Subcutaneous abdominal adipose tissue (tissue), 5 donors: ENCODE measurements at regions not wholly inside any gene's neighbourhood (a gene's known extent, or its start where the extent isn't known, plus 50 kb on each side); places are given as distances from the start of the nearest gene placed in this dataset.

Experiments used
- H3K27ac ChIP-seq: one replicate; pipeline ENCODE4 v1.7.0; 2013; ENCODE audit warnings: low read depth, mild to moderate bottlenecking, inconsistent platforms, low read length, moderate library complexity
- H3K27me3 ChIP-seq, 5 donors: one replicate each; pipeline ENCODE4 v1.7.0; 2013; ENCODE audit warnings: low read length in 5 of 5, inconsistent platforms in 1 of 5; ENCODE audit not compliant: control insufficient read depth in 5 of 5, insufficient read depth in 4 of 5
- H3K36me3 ChIP-seq, 5 donors: one replicate each; pipeline ENCODE4 v1.7.0; 2013; ENCODE audit warnings: low read length in 5 of 5; ENCODE audit not compliant: control insufficient read depth in 5 of 5, insufficient read depth in 5 of 5
- H3K4me1 ChIP-seq, 5 donors: one replicate each; pipeline ENCODE4 v1.7.0; 2013; ENCODE audit warnings: low read length in 5 of 5, mild to moderate bottlenecking in 3 of 5, moderate library complexity in 1 of 5; ENCODE audit not compliant: control insufficient read depth in 5 of 5, insufficient read depth in 5 of 5
- H3K4me3 ChIP-seq, 5 donors: one replicate each; pipeline ENCODE4 v1.7.0; 2013; ENCODE audit warnings: low read length in 5 of 5, low read depth in 1 of 5
- H3K9ac ChIP-seq, 5 donors: one replicate each; pipeline ENCODE4 v1.7.0; 2013; ENCODE audit warnings: low read length in 5 of 5, mild to moderate bottlenecking in 4 of 5, moderate library complexity in 3 of 5
- H3K9me3 ChIP-seq, 5 donors: one replicate each; pipeline ENCODE4 v1.7.0; 2013; ENCODE audit warnings: low read length in 5 of 5; ENCODE audit not compliant: control insufficient read depth in 5 of 5
- donor health status: healthy.
- donor health status: healthy.
- donor health status: healthy.
- donor health status: healthy.
- donor health status: healthy.

GRCh38 chr14:101058571-101058970 lies 155.0 kb upstream of the RTL1 start:
- Histone ChIP-seq H3K36me3 (peaks cover 0 to 18% (median 0%) of the 10 kb centered on the region in 5 donors), H3K27me3 (peaks cover 0 to 6% (median 5%) of the 10 kb centered on the region in 5 donors), H3K9me3 (peaks cover 0 to 3% (median 0%) of the 10 kb centered on the region in 5 donors), H3K4me3 (no peak overlapping the region), H3K9ac (no peak overlapping the region), H3K27ac (no peak overlapping the region), H3K4me1 (no peaks in the 10 kb centered on the region)

GRCh38 chr14:101060171-101060601 lies 156.7 kb upstream of the RTL1 start:
- Histone ChIP-seq H3K4me3 (no peak overlapping the region), H3K27ac (no peak overlapping the region), H3K9ac (no peak overlapping the region), H3K4me1 (no peaks in the 10 kb centered on the region), H3K9me3 (peaks cover 0 to 3% (median 0%) of the 10 kb centered on the region in 5 donors), H3K36me3 (peaks cover 0 to 15% (median 0%) of the 10 kb centered on the region in 5 donors), H3K27me3 (peaks cover 0 to 6% (median 5%) of the 10 kb centered on the region in 5 donors)

DNA sequence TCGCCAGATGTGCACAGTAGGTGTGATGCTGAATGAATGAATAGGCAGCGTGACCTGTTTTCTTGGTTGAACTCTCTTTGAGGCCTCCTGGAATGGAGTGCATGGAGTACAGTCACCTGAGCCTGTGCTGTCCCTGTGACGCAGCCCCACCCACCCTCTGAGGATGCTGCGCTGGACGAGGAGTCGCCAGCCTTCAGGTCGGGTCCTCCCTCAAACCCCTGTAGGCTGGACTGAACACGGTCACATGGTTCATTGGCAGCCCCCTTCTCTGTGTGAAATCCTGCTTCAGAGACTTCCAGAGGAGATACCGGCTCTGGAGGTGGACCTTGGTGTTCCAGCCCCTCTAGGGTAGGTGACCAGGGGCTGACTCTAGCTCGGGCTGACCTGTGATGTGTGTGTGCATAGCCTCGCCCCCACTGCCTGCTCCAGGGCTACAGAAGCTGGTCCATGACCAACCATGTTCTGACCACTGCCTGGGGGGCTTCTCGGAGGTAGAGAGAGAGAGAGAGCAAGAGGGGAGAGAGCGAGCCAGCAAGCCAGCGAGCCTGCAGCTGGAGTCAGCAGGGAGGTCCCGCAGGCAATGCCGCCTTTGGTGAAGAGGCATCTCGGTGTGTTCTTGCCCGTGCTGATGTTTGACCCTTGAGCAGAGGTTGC lies 158.0 kb upstream of the RTL1 start:
- peaks cover 0 to 3% (median 0%) of the 10 kb centered on the region in 5 donors for H3K9me3 ChIP-seq
- peaks cover 0 to 8% (median 0%) of the 10 kb centered on the region in 5 donors for H3K36me3 ChIP-seq
- H3K4me3 ChIP-seq = no peak overlapping the region
- no peaks in the 10 kb centered on the region for H3K4me1 ChIP-seq
- no peak overlapping the region for H3K9ac ChIP-seq
- no peak overlapping the region for H3K27ac ChIP-seq
- H3K27me3 ChIP-seq = peaks cover 0 to 6% (median 5%) of the 10 kb centered on the region in 5 donors

DNA sequence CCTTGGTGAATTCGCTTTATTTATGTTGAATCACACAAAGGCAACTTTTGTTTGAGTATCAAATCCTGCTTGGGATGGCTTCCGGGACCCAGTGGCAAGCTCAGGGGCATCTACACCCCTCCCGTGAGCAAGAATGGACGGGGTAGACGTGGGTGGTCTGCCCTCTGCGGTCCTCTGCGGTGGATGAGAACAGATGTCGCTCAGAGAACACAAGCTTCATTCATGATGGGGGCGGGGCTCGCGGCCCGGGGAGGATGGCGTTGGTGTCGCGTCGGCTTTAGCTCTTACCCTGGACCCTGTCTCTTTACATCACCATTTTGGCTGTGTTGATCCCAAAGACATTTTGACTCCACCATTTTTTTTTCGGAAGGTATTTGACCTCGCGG lies 158.5 kb upstream of the RTL1 start:
- Histone ChIP-seq H3K27me3 (peaks cover 0 to 6% (median 5%) of the 10 kb centered on the region in 5 donors), H3K4me3 (no peak overlapping the region), H3K9ac (no peak overlapping the region), H3K36me3 (peaks cover 0 to 8% (median 0%) of the 10 kb centered on the region in 5 donors), H3K9me3 (peaks cover 0 to 3% (median 0%) of the 10 kb centered on the region in 5 donors), H3K27ac (no peak overlapping the region), H3K4me1 (no peaks in the 10 kb centered on the region)

DNA sequence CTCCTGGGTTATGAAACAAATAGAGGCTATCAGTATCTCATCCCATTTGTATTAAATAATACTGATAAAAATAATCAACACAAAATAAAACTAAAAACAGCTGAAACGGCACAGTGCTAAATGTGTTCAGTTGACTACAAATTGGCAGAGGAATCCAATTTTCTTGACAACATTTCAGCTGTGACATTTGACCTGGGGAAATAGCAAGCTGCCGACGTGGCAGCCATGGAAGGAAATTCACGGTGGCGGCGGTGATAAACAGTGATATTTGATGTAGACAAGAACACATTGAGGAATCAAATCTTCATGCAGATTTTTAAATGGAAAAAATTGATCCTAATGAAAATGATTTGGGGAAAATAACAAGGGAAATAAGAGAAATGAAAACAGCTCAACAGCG lies 159.1 kb upstream of the RTL1 start:
- Histone ChIP-seq H3K27me3 (peaks cover 0 to 6% (median 5%) of the 10 kb centered on the region in 5 donors), H3K4me3 (no peak overlapping the region), H3K9ac (no peak overlapping the region), H3K27ac (no peak overlapping the region), H3K36me3 (peaks cover 0 to 8% (median 0%) of the 10 kb centered on the region in 5 donors), H3K9me3 (no peaks in the 10 kb centered on the region), H3K4me1 (no peaks in the 10 kb centered on the region)

GRCh38 chr14:101063121-101063520 lies 159.6 kb upstream of the RTL1 start:
- H3K27me3 ChIP-seq = peaks cover 0 to 6% (median 5%) of the 10 kb centered on the region in 5 donors

GRCh38 chr14:101064121-101064661 lies 160.7 kb upstream of the RTL1 start:
- H3K4me1 ChIP-seq = no peaks in the 10 kb centered on the region
- no peak overlapping the region for H3K27ac ChIP-seq
- no peaks in the 10 kb centered on the region for H3K9me3 ChIP-seq
- H3K27me3 ChIP-seq = peaks cover 5 to 6% (median 5%) of the 10 kb centered on the region in 5 donors
- H3K36me3 ChIP-seq = peaks cover 0 to 8% (median 0%) of the 10 kb centered on the region in 5 donors
- no peak overlapping the region for H3K9ac ChIP-seq
- no peak overlapping the region for H3K4me3 ChIP-seq

More at GRCh38 chr14:101063121-101063520, 159.6 kb upstream of the RTL1 start:
- H3K36me3 ChIP-seq = peaks cover 0 to 8% (median 0%) of the 10 kb centered on the region in 5 donors
- no peak overlapping the region for H3K4me3 ChIP-seq
- H3K9ac ChIP-seq = no peak overlapping the region
- H3K4me1 ChIP-seq = no peaks in the 10 kb centered on the region
- H3K9me3 ChIP-seq = no peaks in the 10 kb centered on the region
- no peak overlapping the region for H3K27ac ChIP-seq

- no peaks in the 10 kb centered on the region for H3K9me3 ChIP-seq
- H3K4me1 ChIP-seq = no peaks in the 10 kb centered on the region
- no peak overlapping the region for H3K9ac ChIP-seq
- H3K27ac ChIP-seq = no peak overlapping the region
- peaks cover 5 to 10% (median 8%) of the 10 kb centered on the region in 5 donors for H3K27me3 ChIP-seq
- peaks cover 0 to 4% (median 0%) of the 10 kb centered on the region in 5 donors for H3K36me3 ChIP-seq
- no peak overlapping the region for H3K4me3 ChIP-seq
Measured at GRCh38 chr14:101064718-101065117, 161.2 kb upstream of the RTL1 start.

- H3K36me3 ChIP-seq = peaks cover 0 to 4% (median 0%) of the 10 kb centered on the region in 5 donors
- H3K9me3 ChIP-seq = no peaks in the 10 kb centered on the region
- H3K9ac ChIP-seq = no peak overlapping the region
- H3K27ac ChIP-seq = no peak overlapping the region
- no peaks in the 10 kb centered on the region for H3K4me1 ChIP-seq
- H3K4me3 ChIP-seq = no peak overlapping the region
- H3K27me3 ChIP-seq = peaks cover 3 to 14% (median 8%) of the 10 kb centered on the region in 5 donors
Measured at GRCh38 chr14:101065246-101065645, 161.7 kb upstream of the RTL1 start.
